Liver (tissue), 8 donors: ENCODE measurements at regions not wholly inside any gene's neighbourhood (a gene's known extent, or its start where the extent isn't known, plus 50 kb on each side); places are given as distances from the start of the nearest gene placed in this dataset.

Source experiments
- DNase-seq: peaks from one replicate; pipeline ENCODE4 v3.0.0-alpha.2; 2017; ENCODE audit warnings: low spot score
- H3K27ac ChIP-seq, 2 donors: one replicate each; pipeline ENCODE4 v1.7.0; 2013; ENCODE audit warnings: inconsistent platforms in 2 of 2, low read length in 2 of 2, control low read depth in 1 of 2, low read depth in 1 of 2, mild to moderate bottlenecking in 1 of 2
- H3K27me3 ChIP-seq, 4 donors: one replicate each; pipeline versions ENCODE4 v1.6.1 to v1.7.0; 2013; ENCODE audit warnings: low read length in 3 of 4, inconsistent platforms in 1 of 4, mild to moderate bottlenecking in 1 of 4, moderate library complexity in 1 of 4; ENCODE audit not compliant: control insufficient read depth in 4 of 4, insufficient read depth in 4 of 4
- H3K36me3 ChIP-seq, 4 donors: one replicate each; pipeline versions ENCODE4 v1.6.1 to v1.7.0; 2013; ENCODE audit warnings: low read length in 3 of 4, mild to moderate bottlenecking in 3 of 4, low read depth in 1 of 4, moderate library complexity in 1 of 4; ENCODE audit not compliant: control insufficient read depth in 4 of 4, insufficient read depth in 3 of 4
- H3K4me1 ChIP-seq, 4 donors: one replicate each; pipeline versions ENCODE4 v1.6.1 to v1.7.0; 2013; ENCODE audit warnings: low read length in 3 of 4, mild to moderate bottlenecking in 3 of 4, moderate library complexity in 1 of 4; ENCODE audit not compliant: control insufficient read depth in 4 of 4, insufficient read depth in 4 of 4
- H3K4me3 ChIP-seq, 3 donors: one replicate each; pipeline versions ENCODE4 v1.6.1 to v1.7.0; 2013; ENCODE audit warnings: low read length in 3 of 3, control low read depth in 1 of 3, low read depth in 1 of 3, mild to moderate bottlenecking in 1 of 3
- H3K9ac ChIP-seq, 2 donors: one replicate each; pipeline ENCODE4 v1.7.0; 2013; ENCODE audit warnings: low read length in 2 of 2, mild to moderate bottlenecking in 2 of 2, moderate library complexity in 2 of 2, control low read depth in 1 of 2, low read depth in 1 of 2
- H3K9me3 ChIP-seq, 4 donors: one replicate each; pipeline versions ENCODE4 v1.6.1 to v1.7.0; 2013; ENCODE audit warnings: low read length in 3 of 4; ENCODE audit not compliant: control insufficient read depth in 4 of 4
- EGR1 ChIP-seq, 2 donors: IDR thresholded peaks; 2 replicates each; pipeline ENCODE4 v1.6.1; 2016 to 2018; ENCODE audit warnings: antibody characterized with exemption in 2 of 2, low read depth in 2 of 2
- FOXA1 ChIP-seq: IDR thresholded peaks from 2 replicates; pipeline ENCODE4 v1.6.1; 2016; ENCODE audit warnings: antibody characterized with exemption
- GABPA ChIP-seq, 2 donors: IDR thresholded peaks in 1 of 2; conservative IDR thresholded peaks in 1 of 2; 2 replicates each; pipeline ENCODE4 v1.6.1; 2016; ENCODE audit warnings: antibody characterized with exemption in 2 of 2, mild to moderate bottlenecking in 1 of 2, moderate library complexity in 1 of 2
- HNF4A ChIP-seq, 2 donors: conservative IDR thresholded peaks; 2 replicates each; pipeline ENCODE4 v1.6.1; 2016; ENCODE audit warnings: antibody characterized with exemption in 2 of 2, mild to moderate bottlenecking in 2 of 2
- HNF4G ChIP-seq: IDR thresholded peaks from 2 replicates; pipeline ENCODE4 v1.6.1; 2016; ENCODE audit warnings: antibody characterized with exemption
- JUND ChIP-seq, 2 donors: IDR thresholded peaks; 2 replicates each; pipeline ENCODE4 v1.6.1; 2016; ENCODE audit warnings: antibody characterized with exemption in 2 of 2
- NR2F2 ChIP-seq: IDR thresholded peaks from 2 replicates; pipeline ENCODE4 v1.6.1; 2016; ENCODE audit warnings: antibody characterized with exemption
- REST ChIP-seq: IDR thresholded peaks from 2 replicates; pipeline ENCODE4 v1.6.1; 2016; ENCODE audit warnings: antibody characterized with exemption, mild to moderate bottlenecking
- RXRA ChIP-seq, 2 donors: IDR thresholded peaks; 2 replicates each; pipeline ENCODE4 v1.6.1; 2017 to 2018; ENCODE audit warnings: antibody characterized with exemption in 2 of 2, mild to moderate bottlenecking in 1 of 2
- SP1 ChIP-seq: IDR thresholded peaks from 2 replicates; pipeline ENCODE4 v1.6.1; 2018; ENCODE audit warnings: antibody characterized with exemption, mild to moderate bottlenecking
- TAF1 ChIP-seq: conservative IDR thresholded peaks from 2 replicates; pipeline ENCODE4 v1.6.1; 2016; ENCODE audit warnings: antibody characterized with exemption, mild to moderate bottlenecking
- YY1 ChIP-seq: IDR thresholded peaks from 2 replicates; pipeline ENCODE4 v1.6.1; 2016; ENCODE audit warnings: antibody characterized with exemption, mild to moderate bottlenecking
- ZBTB33 ChIP-seq: IDR thresholded peaks from 2 replicates; pipeline ENCODE4 v1.6.1; 2016; ENCODE audit warnings: antibody characterized with exemption
- WGBS: extraction: QIAGEN DNeasy Blood & Tissue Kit; methylation state at CpG from one replicate; pipeline ENCODE4 v1.1.7; 2013; 5-methylcytosine and 5-hydroxymethylcytosine counted together
- TF ChIP-seq, protein P1 (sequence below): IDR thresholded peaks from 2 replicates; pipeline ENCODE4 v1.6.1; 2016; ENCODE audit warnings: antibody characterized with exemption
- TF ChIP-seq, protein P2 (sequence below): fragments of 150-350 bp; IDR thresholded peaks from 2 replicates; pipeline ENCODE4 v1.5.1; 2017; ENCODE audit warnings: improper control_type of control experiment, low read depth, low read length; ENCODE audit not compliant: missing input control
- donor health status: healthy.
- donor health status: healthy.
- donor health status: healthy.
- donor health status: healthy.
- donor health status: healthy.

- WGBS: 88% methylated on average over 4 of the region's 4 CpGs
These were observed 349.1 kb upstream of the PTPRD start for GRCh38 chr9:10961883-10962282.

GRCh38 chr9:10983251-10983650, 370.4 kb upstream of the PTPRD start:
- Histone ChIP-seq H3K36me3 (no peaks in the 10 kb centered on the region), H3K9ac (no peak overlapping the region), H3K27me3 (no peaks in the 10 kb centered on the region), H3K4me1 (no peaks in the 10 kb centered on the region), H3K9me3 (no peaks in the 10 kb centered on the region), H3K27ac (no peak overlapping the region), H3K4me3 (no peak overlapping the region)
- DNase-seq: no peak
- 90% methylated on average over 1 of the region's 1 CpG for WGBS
- TF ChIP-seq RXRA (IDR thresholded peaks at IDR 0.05): no peak
- TF ChIP-seq HNF4A (conservative IDR thresholded peaks at IDR 0.05): no peak
- TF ChIP-seq GABPA (IDR thresholded peaks at IDR 0.05 in 1 of 2, conservative IDR thresholded peaks at IDR 0.05 in 1 of 2): no peak
- TF ChIP-seq SP1: no peak
- TF ChIP-seq EGR1 (IDR thresholded peaks at IDR 0.05; ENCODE audit: low read depth in 2 of 2): no peak
- TF ChIP-seq JUND (IDR thresholded peaks at IDR 0.05): no peak
- TF ChIP-seq NR2F2: no peak
- no peak for TF ChIP-seq FOXA1
- TF ChIP-seq, protein P1, sequence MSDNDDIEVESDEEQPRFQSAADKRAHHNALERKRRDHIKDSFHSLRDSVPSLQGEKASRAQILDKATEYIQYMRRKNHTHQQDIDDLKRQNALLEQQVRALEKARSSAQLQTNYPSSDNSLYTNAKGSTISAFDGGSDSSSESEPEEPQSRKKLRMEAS: no peak
- TF ChIP-seq TAF1: no peak
- no peak for TF ChIP-seq REST
- TF ChIP-seq HNF4G: no peak
- no peak for TF ChIP-seq ZBTB33
- TF ChIP-seq, protein P2, sequence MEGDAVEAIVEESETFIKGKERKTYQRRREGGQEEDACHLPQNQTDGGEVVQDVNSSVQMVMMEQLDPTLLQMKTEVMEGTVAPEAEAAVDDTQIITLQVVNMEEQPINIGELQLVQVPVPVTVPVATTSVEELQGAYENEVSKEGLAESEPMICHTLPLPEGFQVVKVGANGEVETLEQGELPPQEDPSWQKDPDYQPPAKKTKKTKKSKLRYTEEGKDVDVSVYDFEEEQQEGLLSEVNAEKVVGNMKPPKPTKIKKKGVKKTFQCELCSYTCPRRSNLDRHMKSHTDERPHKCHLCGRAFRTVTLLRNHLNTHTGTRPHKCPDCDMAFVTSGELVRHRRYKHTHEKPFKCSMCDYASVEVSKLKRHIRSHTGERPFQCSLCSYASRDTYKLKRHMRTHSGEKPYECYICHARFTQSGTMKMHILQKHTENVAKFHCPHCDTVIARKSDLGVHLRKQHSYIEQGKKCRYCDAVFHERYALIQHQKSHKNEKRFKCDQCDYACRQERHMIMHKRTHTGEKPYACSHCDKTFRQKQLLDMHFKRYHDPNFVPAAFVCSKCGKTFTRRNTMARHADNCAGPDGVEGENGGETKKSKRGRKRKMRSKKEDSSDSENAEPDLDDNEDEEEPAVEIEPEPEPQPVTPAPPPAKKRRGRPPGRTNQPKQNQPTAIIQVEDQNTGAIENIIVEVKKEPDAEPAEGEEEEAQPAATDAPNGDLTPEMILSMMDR: no peak
- no peak for TF ChIP-seq YY1

More at GRCh38 chr9:10961883-10962282, 349.1 kb upstream of the PTPRD start:
- Histone ChIP-seq H3K27ac (no peak overlapping the region), H3K9ac (no peak overlapping the region), H3K4me1 (no peaks in the 10 kb centered on the region), H3K27me3 (no peaks in the 10 kb centered on the region), H3K4me3 (no peak overlapping the region), H3K9me3 (peaks cover 0 to 6% (median 2%) of the 10 kb centered on the region in 4 donors), H3K36me3 (no peaks in the 10 kb centered on the region)
- TF ChIP-seq JUND (IDR thresholded peaks at IDR 0.05): no peak
- no peak for DNase-seq
